C4-2B (cell line): ENCODE measurements at regions not wholly inside any gene's neighbourhood (a gene's known extent, or its start where the extent isn't known, plus 50 kb on each side); places are given as distances from the start of the nearest gene placed in this dataset.

Source experiments
- H3K27ac ChIP-seq: fragments of 450-650 bp; 2 replicates; pipeline ENCODE4 v1.5.1; 2017
- CTCF ChIP-seq: fragments of 450-650 bp; conservative IDR thresholded peaks from 2 replicates; pipeline ENCODE4 v1.5.1; 2017; ENCODE audit warnings: mild to moderate bottlenecking
- ZFX ChIP-seq: fragments of 450-650 bp; IDR thresholded peaks from 2 replicates; pipeline ENCODE4 v1.6.1; 2017

- no peak overlapping the region for H3K27ac ChIP-seq
- TF ChIP-seq CTCF (no peak), ZFX (no peak)
These were observed 255.6 kb downstream of the RDH14 start for GRCh38 chr2:18304849-18305248.

DNA sequence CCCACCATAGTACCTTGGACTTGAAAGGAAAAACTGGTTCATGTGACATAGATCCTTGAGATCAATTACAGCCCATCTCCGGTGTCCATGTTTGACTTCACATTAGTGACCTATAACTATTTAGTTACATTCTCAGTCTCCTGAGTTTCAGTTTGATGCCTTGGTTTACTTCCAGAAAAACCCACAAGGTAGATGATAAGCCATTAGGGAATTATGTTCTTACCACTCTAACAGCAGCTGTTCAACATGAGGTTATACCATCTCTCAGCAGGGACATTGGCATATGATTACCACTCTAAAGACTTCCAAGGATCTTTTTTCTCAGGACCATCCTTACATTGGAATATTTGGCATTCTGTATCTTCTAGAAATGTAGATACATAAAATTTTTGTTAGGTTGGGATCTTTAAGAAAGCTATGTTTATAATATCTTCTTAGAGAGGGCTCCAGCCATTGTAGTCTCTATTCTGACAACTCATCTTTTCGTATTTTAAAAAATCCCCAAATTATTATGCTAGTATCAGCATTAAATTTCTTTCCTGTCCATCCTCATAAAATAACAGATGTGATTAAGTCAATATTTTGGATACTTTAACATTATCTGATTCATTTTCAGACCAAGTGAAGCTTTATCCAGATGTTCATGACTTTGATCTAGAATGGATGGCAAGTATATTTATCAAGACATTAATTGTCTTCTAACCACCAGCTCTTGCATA is 258.9 kb downstream of the RDH14 start:
- H3K27ac ChIP-seq = no peak overlapping the region
- no peak for TF ChIP-seq ZFX
- TF ChIP-seq CTCF = no peak

GRCh38 chr2:18299423-18300212 is 260.8 kb downstream of the RDH14 start:
- TF ChIP-seq ZFX = no peak
- no peak for TF ChIP-seq CTCF
- H3K27ac ChIP-seq = no peak overlapping the region

DNA sequence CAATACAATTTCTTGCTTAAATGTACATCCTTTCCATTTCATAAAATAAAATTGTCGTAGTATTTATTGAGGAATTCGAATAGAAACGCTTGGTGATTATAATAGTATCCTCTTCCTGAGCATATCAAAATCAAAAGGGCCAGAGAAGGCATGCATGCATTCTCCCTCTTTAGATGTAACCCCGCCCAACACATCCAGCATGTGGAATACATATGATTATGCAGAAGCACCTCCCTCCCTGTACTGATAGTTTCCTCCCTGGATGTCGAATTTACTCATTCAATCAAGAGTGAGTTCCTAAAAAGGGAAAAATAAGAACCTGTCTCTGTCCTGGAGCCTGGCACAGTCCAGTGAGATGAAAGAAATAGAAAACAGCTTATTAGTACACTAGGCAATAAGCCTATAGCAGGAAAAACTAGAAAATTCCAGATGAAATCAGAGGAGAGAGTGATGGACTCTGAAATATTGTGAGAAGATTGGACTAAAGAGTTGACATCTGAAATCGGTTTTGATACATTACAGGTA is 262.9 kb downstream of the RDH14 start:
- TF ChIP-seq CTCF = no peak
- no peak for TF ChIP-seq ZFX
- H3K27ac ChIP-seq = no peak overlapping the region

- no peak for TF ChIP-seq ZFX
- no peak for TF ChIP-seq CTCF
- H3K27ac ChIP-seq = no peak overlapping the region
These were observed 270.1 kb downstream of the RDH14 start for GRCh38 chr2:18290386-18290785.

DNA sequence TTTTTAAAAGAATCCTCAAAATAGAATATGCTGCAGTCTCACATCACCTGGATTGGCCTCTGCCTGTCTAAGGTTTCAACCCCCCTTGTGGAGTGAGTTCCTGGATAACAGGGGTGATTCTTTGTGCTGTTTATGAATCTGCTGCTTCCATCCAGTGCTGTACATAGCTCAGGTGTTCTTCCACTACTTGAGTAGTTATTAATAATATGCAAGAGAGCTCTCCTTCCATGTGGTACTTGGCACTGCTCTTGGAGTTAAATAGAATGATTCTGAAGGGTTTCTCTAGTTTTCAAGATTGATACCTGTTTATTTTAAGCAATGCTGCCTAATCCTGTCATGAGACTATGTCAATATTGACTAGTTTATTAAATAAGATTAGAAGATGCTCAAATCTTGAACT is 273.6 kb downstream of the RDH14 start:
- H3K27ac ChIP-seq = no peak overlapping the region
- no peak for TF ChIP-seq CTCF
- no peak for TF ChIP-seq ZFX

GRCh38 chr2:18284331-18284730 is 276.1 kb downstream of the RDH14 start:
- H3K27ac ChIP-seq = no peak overlapping the region
- TF ChIP-seq ZFX (no peak), CTCF (no peak)
